GM10266 (cell line): ENCODE measurements at regions not wholly inside any gene's neighbourhood (a gene's known extent, or its start where the extent isn't known, plus 50 kb on each side); places are given as distances from the start of the nearest gene placed in this dataset.

ENCODE experiments used
- DNase-seq: peaks from one replicate; pipeline ENCODE4 v3.0.0; 2012; ENCODE audit errors: extremely low spot score
- CTCF ChIP-seq: IDR thresholded peaks from 2 replicates; pipeline ENCODE4 v1.5.1; 2012; ENCODE audit warnings: mild to moderate bottlenecking, low read depth; ENCODE audit not compliant: control insufficient read depth, insufficient read depth; ENCODE audit errors: missing control alignments

- TF ChIP-seq CTCF, result no peak
- no peak for DNase-seq
Measured at GRCh38 chr4:111713276-111713675, 432.0 kb upstream of the FAM241A start.

DNA sequence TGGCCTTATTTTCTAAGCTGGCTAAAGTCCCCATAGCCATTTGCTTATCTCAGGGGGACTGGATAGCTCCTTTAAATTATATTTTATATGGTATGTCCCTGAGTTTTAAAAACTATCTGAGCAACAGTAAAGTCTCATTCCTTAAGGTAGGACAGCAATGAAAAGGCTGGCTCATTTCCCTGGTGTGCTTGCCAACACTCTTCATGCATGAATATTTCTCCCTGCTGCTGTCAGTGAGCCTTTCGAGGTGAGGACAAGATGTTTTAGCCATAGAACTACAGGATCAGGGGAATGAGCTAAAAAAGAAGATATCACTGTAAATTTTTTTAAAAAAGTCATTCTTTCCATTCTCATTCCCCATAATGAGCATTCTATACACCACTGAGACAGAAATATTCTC is 427.3 kb upstream of the FAM241A start:
- TF ChIP-seq CTCF, result no peak
- no peak for DNase-seq

DNA sequence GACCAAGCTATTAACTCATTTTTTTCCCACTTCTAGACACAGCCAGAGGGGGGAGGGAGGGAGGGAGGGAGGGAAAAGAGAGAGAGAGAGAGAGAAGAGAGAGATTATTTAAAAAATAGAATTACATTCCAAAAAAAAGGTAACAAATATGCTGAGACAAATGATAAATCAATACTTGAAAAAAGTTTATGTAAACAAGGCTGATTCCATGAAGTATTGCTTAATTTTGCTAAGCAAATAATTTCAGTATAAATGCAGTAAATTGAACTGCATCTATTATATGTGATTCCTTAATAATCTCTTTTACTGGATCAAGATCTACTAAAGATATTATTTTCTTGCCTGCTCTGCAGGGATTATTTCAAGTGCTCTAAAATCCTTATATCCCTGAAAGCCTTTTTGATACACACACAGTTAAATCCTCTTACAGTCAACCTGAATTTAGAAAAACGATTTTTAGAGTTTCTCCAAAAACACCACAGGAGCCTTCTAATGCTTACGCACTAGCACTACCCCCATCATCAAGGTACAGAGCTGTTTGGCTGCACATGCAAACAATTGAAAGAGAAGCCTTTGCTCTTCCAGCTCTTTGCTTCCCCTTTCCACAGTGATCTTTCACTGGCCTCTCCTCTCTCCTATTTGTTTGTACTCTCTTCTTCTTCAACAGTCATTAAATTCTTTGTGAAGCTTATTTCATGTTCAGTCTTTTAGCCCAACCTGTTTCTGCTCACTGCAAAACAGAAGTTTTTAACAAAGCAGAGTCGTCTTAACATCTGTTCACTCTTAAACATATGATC is 426.3 kb upstream of the FAM241A start:
- no peak for DNase-seq
- no peak for TF ChIP-seq CTCF

DNA sequence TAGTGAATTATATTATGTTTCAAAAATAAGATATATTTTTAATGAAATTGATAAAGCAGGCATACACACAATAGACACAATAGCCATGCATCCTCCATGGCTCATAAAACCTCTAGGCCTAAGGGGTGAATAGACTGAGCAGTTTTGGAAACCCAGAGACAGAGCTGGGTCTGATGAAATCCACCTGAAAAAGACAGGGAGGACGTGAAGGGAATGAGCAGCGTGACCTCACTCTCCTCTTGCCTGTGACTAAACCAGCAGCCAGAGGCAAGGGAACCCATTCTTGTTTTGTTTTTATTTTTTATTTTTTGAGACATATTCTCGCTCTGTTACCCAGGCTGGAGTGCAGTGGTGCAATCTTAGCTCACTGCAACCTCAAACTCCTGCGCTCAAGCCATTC is 424.4 kb upstream of the FAM241A start:
- no peak for DNase-seq
- TF ChIP-seq CTCF, result no peak

- TF ChIP-seq CTCF, result no peak
- DNase-seq, result no peak
Measured at GRCh38 chr4:111722213-111722720, 423.0 kb upstream of the FAM241A start.

DNA sequence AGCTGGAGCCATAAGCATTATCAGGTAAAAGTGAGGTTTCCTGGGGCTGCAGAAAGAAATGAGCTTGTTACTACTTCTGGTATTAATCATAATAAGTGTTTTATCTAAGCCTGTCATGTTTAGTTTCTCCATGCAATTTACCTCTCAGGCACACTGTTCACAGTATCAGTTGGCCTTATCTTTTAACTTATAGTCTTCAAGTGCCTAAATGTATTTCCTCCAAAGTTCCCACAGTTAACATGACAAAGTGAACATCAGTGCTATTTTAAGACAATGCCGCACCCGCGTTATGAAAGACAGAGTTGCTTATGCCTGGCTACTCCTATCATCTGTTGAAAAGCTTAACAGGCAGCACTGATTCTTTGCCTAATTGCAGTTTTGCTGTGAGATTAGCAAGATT is 408.7 kb upstream of the FAM241A start:
- TF ChIP-seq CTCF, result no peak

DNA sequence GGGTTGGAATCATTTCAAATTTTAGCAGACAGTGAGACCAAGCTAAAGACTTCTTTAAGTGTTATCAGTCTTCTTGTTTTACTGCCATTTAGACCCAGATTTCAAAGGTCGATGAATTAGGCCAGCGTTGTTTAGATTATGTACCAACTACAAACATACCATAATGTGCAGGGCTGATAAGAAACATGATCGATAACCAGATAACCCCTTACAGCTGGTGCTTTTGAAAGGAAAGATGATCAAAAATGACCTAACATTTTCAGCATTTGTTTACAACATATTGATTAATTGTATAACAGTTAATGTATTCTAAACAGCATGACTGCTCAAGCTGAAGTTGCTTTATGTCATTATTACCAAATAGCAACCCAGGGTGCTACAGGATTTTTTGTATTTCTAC is 400.4 kb upstream of the FAM241A start:
- DNase-seq, result no peak
- no peak for TF ChIP-seq CTCF

More for the DNA sequence above, 408.7 kb upstream of the FAM241A start:
- no peak for DNase-seq
